HepG2 (cell line): ENCODE measurements at regions not wholly inside any gene's neighbourhood (a gene's known extent, or its start where the extent isn't known, plus 50 kb on each side); places are given as distances from the start of the nearest gene placed in this dataset.

Experiments
- FOXM1 ChIP-seq: sonication (generic); formaldehyde crosslinking; IDR thresholded peaks from 2 replicates; pipeline ENCODE4 v1.5.0; 2020; ENCODE audit warnings: missing genetic modification reagents
- KDM3A ChIP-seq: IDR thresholded peaks from 2 replicates; pipeline ENCODE4 v1.6.1; 2018; ENCODE audit warnings: low read depth, missing compliant biosample characterization
- KLF11 ChIP-seq: IDR thresholded peaks from 2 replicates; pipeline ENCODE4 v1.6.1; 2016; ENCODE audit warnings: missing compliant biosample characterization
- NR2F6 ChIP-seq, 2 experiments: IDR thresholded peaks; 2 replicates each; pipeline ENCODE4 v1.6.1; 2016; ENCODE audit warnings: antibody characterized with exemption in 1 of 2, mild to moderate bottlenecking in 1 of 2
- REXO4 ChIP-seq: sonication (generic); formaldehyde crosslinking; IDR thresholded peaks from 2 replicates; pipeline ENCODE4 v1.8.0; 2022; ENCODE audit warnings: missing genetic modification reagents, mild to moderate bottlenecking, borderline replicate concordance
- STAG1 ChIP-seq: sonication (generic); formaldehyde crosslinking; IDR thresholded peaks from 2 replicates; pipeline ENCODE4 v1.4.0; 2020; ENCODE audit warnings: missing genetic modification reagents
- ZFP36L1 ChIP-seq: sonication (generic); formaldehyde crosslinking; IDR thresholded peaks from 2 replicates; pipeline ENCODE4 v1.8.0; 2022; ENCODE audit warnings: mild to moderate bottlenecking, missing genetic modification reagents, moderate library complexity
- ZNF225 ChIP-seq: sonication (generic); formaldehyde crosslinking; IDR thresholded peaks from 2 replicates; pipeline ENCODE4 v1.4.0; 2020; ENCODE audit warnings: mild to moderate bottlenecking, missing genetic modification reagents
- ZNF337 ChIP-seq: sonication (generic); formaldehyde crosslinking; IDR thresholded peaks from 2 replicates; pipeline ENCODE4 v1.5.1; 2020; ENCODE audit warnings: missing genetic modification reagents, low read depth, mild to moderate bottlenecking, borderline replicate concordance
- ZNF713 ChIP-seq: sonication (generic); formaldehyde crosslinking; IDR thresholded peaks from 2 replicates; pipeline ENCODE4 v1.4.0; 2020; ENCODE audit warnings: mild to moderate bottlenecking, missing genetic modification reagents
- ZNF720 ChIP-seq: sonication (generic); formaldehyde crosslinking; IDR thresholded peaks from 2 replicates; pipeline ENCODE4 v1.4.0; 2020; ENCODE audit warnings: missing genetic modification reagents
- ZNF75D ChIP-seq: sonication (generic); formaldehyde crosslinking; IDR thresholded peaks from 2 replicates; pipeline ENCODE4 v1.8.1; 2023; ENCODE audit warnings: missing genetic modification reagents, mild to moderate bottlenecking, borderline replicate concordance
- ZNF781 ChIP-seq: sonication (generic); formaldehyde crosslinking; IDR thresholded peaks from 2 replicates; pipeline ENCODE4 v1.5.1; 2020; ENCODE audit warnings: borderline replicate concordance, mild to moderate bottlenecking, missing genetic modification reagents; ENCODE audit errors: not compliant biosample characterization
- TF ChIP-seq, protein P1 (sequence below): sonication (generic); formaldehyde crosslinking; IDR thresholded peaks from 2 replicates; pipeline ENCODE4 v1.8.0; 2022; ENCODE audit warnings: missing genetic modification reagents, low read depth, mild to moderate bottlenecking, borderline replicate concordance
- TF ChIP-seq, protein P2 (sequence below): sonication (generic); formaldehyde crosslinking; IDR thresholded peaks from 2 replicates; pipeline ENCODE4 v1.5.0; 2020; ENCODE audit warnings: missing genetic modification reagents, mild to moderate bottlenecking, borderline replicate concordance
- TF ChIP-seq, protein P3 (sequence below): sonication (generic); formaldehyde crosslinking; IDR thresholded peaks from 2 replicates; pipeline ENCODE4 v1.9.0; 2021; ENCODE audit warnings: missing genetic modification reagents, mild to moderate bottlenecking, borderline replicate concordance
- TF ChIP-seq, protein P4 (sequence below): sonication (generic); formaldehyde crosslinking; conservative IDR thresholded peaks from 2 replicates; pipeline ENCODE4 v1.4.0; 2020; ENCODE audit warnings: missing genetic modification reagents
- TF ChIP-seq, protein P5 (sequence below): sonication (generic); formaldehyde crosslinking; IDR thresholded peaks from 2 replicates; pipeline ENCODE4 v1.4.0; 2020; ENCODE audit warnings: mild to moderate bottlenecking, missing genetic modification reagents

DNA sequence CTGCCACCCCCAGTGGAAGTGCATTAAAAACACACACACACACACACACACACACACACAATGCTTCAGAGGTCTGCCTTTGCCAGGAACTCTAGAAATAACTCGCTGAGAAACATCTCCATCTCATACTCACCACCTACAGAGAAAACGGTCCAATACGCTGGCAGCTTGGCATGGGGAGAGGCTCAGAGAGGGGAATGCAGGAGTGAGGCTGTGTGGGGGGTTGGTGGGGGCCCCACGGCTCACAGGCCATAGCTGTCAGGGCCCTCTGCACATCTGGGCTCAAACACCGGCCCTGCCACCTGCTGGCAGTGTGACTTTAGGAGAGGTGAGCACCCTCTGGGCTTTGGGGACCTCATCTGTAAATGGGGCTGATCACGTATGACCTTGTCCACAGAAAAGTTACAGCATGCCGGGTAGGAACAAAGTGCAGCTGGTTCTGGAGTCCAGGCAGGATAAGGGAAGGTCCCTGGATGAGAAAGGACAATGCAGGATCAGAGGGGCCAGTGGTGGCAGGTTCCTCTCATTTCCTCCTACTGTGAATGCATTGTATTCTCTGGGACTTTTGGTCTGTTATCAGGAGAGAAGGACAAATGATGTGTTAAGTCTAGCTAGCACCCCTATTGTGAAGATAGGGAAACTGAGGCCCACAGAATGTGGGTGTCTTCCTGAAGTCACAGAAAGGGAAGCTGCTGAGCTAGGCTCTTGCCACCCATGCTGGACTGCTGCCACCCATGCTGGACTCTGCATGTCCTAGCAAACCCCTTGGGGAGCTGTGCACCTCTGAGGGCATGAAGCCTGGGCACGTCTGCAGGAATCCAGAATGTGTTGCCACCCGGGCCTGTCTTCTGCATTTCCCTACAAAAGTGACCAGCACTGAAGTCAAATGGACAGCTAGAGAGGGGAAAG is 404.6 kb downstream of the RPS24 start (continued):
- TF ChIP-seq ZNF337 (CRISPR knock-in tag) (no peak), FOXM1 (no peak), KLF11 (CRISPR knock-in tag) (no peak), ZNF225 (CRISPR knock-in tag) (no peak), REXO4 (no peak), KDM3A (CRISPR knock-in tag) (no peak), ZFP36L1 (CRISPR knock-in tag) (0 out of 2 replicates have a peak, but pooled peaks have one; percentile 34), NR2F6 (IDR thresholded peaks at IDR 0.05) (peak; percentile 26; the same call in 1 of the 2 replicates), NR2F6 (CRISPR knock-in tag; IDR thresholded peaks at IDR 0.05) (peak; percentile 66; the same call in 1 of the 2 replicates), ZNF781 (CRISPR knock-in tag) (no peak), STAG1 (peak; percentile 67), ZNF75D (CRISPR knock-in tag) (no peak), ZNF713 (CRISPR knock-in tag) (0 out of 2 replicates have a peak, but pooled peaks have one; percentile 64), ZNF720 (CRISPR knock-in tag) (no peak)
- TF ChIP-seq, protein P1, sequence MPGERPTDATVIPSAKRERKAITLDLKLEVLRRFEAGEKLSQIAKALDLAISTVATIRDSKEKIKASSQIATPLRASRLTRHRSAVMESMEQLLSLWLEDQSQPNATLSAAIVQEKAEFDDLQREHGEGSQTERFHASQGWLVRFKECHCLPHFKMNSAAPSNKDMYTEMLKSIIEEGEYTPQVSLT, result no peak
- TF ChIP-seq, protein P2, sequence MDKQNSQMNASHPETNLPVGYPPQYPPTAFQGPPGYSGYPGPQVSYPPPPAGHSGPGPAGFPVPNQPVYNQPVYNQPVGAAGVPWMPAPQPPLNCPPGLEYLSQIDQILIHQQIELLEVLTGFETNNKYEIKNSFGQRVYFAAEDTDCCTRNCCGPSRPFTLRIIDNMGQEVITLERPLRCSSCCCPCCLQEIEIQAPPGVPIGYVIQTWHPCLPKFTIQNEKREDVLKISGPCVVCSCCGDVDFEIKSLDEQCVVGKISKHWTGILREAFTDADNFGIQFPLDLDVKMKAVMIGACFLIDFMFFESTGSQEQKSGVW (CRISPR knock-in tag), result no peak
- TF ChIP-seq, protein P3, sequence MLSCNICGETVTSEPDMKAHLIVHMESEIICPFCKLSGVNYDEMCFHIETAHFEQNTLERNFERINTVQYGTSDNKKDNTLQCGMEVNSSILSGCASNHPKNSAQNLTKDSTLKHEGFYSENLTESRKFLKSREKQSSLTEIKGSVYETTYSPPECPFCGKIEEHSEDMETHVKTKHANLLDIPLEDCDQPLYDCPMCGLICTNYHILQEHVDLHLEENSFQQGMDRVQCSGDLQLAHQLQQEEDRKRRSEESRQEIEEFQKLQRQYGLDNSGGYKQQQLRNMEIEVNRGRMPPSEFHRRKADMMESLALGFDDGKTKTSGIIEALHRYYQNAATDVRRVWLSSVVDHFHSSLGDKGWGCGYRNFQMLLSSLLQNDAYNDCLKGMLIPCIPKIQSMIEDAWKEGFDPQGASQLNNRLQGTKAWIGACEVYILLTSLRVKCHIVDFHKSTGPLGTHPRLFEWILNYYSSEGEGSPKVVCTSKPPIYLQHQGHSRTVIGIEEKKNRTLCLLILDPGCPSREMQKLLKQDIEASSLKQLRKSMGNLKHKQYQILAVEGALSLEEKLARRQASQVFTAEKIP (CRISPR knock-in tag), result no peak
- TF ChIP-seq, protein P4, sequence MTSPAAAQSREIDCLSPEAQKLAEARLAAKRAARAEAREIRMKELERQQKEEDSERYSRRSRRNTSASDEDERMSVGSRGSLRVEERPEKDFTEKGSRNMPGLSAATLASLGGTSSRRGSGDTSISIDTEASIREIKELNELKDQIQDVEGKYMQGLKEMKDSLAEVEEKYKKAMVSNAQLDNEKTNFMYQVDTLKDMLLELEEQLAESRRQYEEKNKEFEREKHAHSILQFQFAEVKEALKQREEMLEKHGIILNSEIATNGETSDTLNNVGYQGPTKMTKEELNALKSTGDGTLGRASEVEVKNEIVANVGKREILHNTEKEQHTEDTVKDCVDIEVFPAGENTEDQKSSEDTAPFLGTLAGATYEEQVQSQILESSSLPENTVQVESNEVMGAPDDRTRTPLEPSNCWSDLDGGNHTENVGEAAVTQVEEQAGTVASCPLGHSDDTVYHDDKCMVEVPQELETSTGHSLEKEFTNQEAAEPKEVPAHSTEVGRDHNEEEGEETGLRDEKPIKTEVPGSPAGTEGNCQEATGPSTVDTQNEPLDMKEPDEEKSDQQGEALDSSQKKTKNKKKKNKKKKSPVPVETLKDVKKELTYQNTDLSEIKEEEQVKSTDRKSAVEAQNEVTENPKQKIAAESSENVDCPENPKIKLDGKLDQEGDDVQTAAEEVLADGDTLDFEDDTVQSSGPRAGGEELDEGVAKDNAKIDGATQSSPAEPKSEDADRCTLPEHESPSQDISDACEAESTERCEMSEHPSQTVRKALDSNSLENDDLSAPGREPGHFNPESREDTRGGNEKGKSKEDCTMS (CRISPR knock-in tag), result no peak
- TF ChIP-seq, protein P5, sequence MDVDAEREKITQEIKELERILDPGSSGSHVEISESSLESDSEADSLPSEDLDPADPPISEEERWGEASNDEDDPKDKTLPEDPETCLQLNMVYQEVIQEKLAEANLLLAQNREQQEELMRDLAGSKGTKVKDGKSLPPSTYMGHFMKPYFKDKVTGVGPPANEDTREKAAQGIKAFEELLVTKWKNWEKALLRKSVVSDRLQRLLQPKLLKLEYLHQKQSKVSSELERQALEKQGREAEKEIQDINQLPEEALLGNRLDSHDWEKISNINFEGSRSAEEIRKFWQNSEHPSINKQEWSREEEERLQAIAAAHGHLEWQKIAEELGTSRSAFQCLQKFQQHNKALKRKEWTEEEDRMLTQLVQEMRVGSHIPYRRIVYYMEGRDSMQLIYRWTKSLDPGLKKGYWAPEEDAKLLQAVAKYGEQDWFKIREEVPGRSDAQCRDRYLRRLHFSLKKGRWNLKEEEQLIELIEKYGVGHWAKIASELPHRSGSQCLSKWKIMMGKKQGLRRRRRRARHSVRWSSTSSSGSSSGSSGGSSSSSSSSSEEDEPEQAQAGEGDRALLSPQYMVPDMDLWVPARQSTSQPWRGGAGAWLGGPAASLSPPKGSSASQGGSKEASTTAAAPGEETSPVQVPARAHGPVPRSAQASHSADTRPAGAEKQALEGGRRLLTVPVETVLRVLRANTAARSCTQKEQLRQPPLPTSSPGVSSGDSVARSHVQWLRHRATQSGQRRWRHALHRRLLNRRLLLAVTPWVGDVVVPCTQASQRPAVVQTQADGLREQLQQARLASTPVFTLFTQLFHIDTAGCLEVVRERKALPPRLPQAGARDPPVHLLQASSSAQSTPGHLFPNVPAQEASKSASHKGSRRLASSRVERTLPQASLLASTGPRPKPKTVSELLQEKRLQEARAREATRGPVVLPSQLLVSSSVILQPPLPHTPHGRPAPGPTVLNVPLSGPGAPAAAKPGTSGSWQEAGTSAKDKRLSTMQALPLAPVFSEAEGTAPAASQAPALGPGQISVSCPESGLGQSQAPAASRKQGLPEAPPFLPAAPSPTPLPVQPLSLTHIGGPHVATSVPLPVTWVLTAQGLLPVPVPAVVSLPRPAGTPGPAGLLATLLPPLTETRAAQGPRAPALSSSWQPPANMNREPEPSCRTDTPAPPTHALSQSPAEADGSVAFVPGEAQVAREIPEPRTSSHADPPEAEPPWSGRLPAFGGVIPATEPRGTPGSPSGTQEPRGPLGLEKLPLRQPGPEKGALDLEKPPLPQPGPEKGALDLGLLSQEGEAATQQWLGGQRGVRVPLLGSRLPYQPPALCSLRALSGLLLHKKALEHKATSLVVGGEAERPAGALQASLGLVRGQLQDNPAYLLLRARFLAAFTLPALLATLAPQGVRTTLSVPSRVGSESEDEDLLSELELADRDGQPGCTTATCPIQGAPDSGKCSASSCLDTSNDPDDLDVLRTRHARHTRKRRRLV, result no peak
